Glomerular visceral epithelial cell (primary cell): ENCODE measurements at regions not wholly inside any gene's neighbourhood (a gene's known extent, or its start where the extent isn't known, plus 50 kb on each side); places are given as distances from the start of the nearest gene placed in this dataset.
"Not testable (repeated sequence)": the region's sequence is repeated elsewhere in the genome, so short reads cannot be mapped to it uniquely, and the experiment has no call there.

Source experiments
- DNase-seq: peaks from one replicate; pipeline ENCODE4 v3.0.0-alpha.2; 2016; ENCODE audit errors: extremely low spot score

GRCh38 chr10:28391283-28391682 lies 88.4 kb upstream of the MPP7 start:
- DNase-seq = no peak

GRCh38 chr10:28393956-28394568 lies 91.2 kb upstream of the MPP7 start:
- DNase-seq = peak; percentile 59

- DNase-seq = no peak
These were observed 93.5 kb upstream of the MPP7 start for GRCh38 chr10:28396331-28396730.

- DNase-seq = no peak
These were observed 94.4 kb upstream of the MPP7 start for GRCh38 chr10:28397229-28397628.

GRCh38 chr10:28400176-28400575 lies 97.3 kb upstream of the MPP7 start:
- no peak for DNase-seq

- DNase-seq = no peak
These were observed 97.8 kb upstream of the MPP7 start for GRCh38 chr10:28400681-28401080.

GRCh38 chr10:28402611-28403073 lies 99.8 kb upstream of the MPP7 start:
- not testable (repeated sequence) for DNase-seq

GRCh38 chr10:28403090-28403489 lies 100.2 kb upstream of the MPP7 start:
- no peak for DNase-seq

GRCh38 chr10:28408237-28408777 lies 105.4 kb upstream of the MPP7 start:
- no peak for DNase-seq

GRCh38 chr10:28410420-28411135 lies 107.7 kb upstream of the MPP7 start:
- DNase-seq = no peak

GRCh38 chr10:28411136-28411460 lies 108.2 kb upstream of the MPP7 start:
- DNase-seq = no peak

- no peak for DNase-seq
These were observed 108.8 kb upstream of the MPP7 start for GRCh38 chr10:28411648-28412047.

- no peak for DNase-seq
These were observed 114.8 kb upstream of the WAC start for GRCh38 chr10:28418069-28418468.

- DNase-seq = no peak
These were observed 107.5 kb upstream of the WAC start for GRCh38 chr10:28425422-28425821.

- no peak for DNase-seq
These were observed 106.3 kb upstream of the WAC start for GRCh38 chr10:28426392-28427159.

- DNase-seq = no peak
These were observed 105.5 kb upstream of the WAC start for GRCh38 chr10:28427376-28427775.

GRCh38 chr10:28429045-28429444 lies 103.9 kb upstream of the WAC start:
- no peak for DNase-seq

- no peak for DNase-seq
These were observed 103.2 kb upstream of the WAC start for GRCh38 chr10:28429573-28430216.

GRCh38 chr10:28431139-28431538 lies 101.8 kb upstream of the WAC start:
- no peak for DNase-seq

- peak; percentile 71 for DNase-seq
These were observed 100.7 kb upstream of the WAC start for GRCh38 chr10:28432210-28432676.

- no peak for DNase-seq
These were observed 98.9 kb upstream of the WAC start for GRCh38 chr10:28434063-28434462.

GRCh38 chr10:28442403-28442802 lies 90.5 kb upstream of the WAC start:
- DNase-seq = no peak
